Heart left ventricle (tissue), 16 donors: ENCODE measurements at regions not wholly inside any gene's neighbourhood (a gene's known extent, or its start where the extent isn't known, plus 50 kb on each side); places are given as distances from the start of the nearest gene placed in this dataset.

Experiments used
- ATAC-seq, 4 donors: fragments of 200-7000 bp; cut with Tn5 transposase; one replicate each; pipeline ENCODE4 v1.9.1; 2020 to 2022; ENCODE audit warnings: moderate library complexity in 4 of 4, mild to moderate bottlenecking in 3 of 4, moderate number of reproducible peaks in 1 of 4
- DNase-seq, 5 donors: peaks; one replicate each; pipeline ENCODE4 v3.0.0-alpha.2; 2020
- H3K27ac ChIP-seq, 12 donors: fragments of 200-600 bp; sonication (generic) in 4 of 12; one replicate each; pipeline versions ENCODE4 v1.5.0 to v1.8.0; 2016 to 2022; ENCODE audit warnings: mild to moderate bottlenecking in 2 of 12
- H3K27me3 ChIP-seq, 9 donors: fragments of 200-600 bp; sonication (generic) in 2 of 9; one replicate each; pipeline versions ENCODE4 v1.5.1 to v1.8.0; 2016 to 2022; ENCODE audit warnings: mild to moderate bottlenecking in 3 of 9
- H3K36me3 ChIP-seq, 9 donors: fragments of 200-600 bp; sonication (generic) in 2 of 9; one replicate each; pipeline versions ENCODE4 v1.5.0 to v1.8.0; 2018 to 2022; ENCODE audit warnings: mild to moderate bottlenecking in 2 of 9
- H3K4me1 ChIP-seq, 12 donors: fragments of 200-600 bp; sonication (generic) in 4 of 12; one replicate each; pipeline versions ENCODE4 v1.5.0 to v1.8.0; 2016 to 2022; ENCODE audit warnings: mild to moderate bottlenecking in 3 of 12
- H3K4me3 ChIP-seq, 12 donors: fragments of 200-600 bp; sonication (generic) in 4 of 12; one replicate each; pipeline versions ENCODE4 v1.5.0 to v1.8.0; 2017 to 2022; ENCODE audit warnings: mild to moderate bottlenecking in 9 of 12, moderate library complexity in 4 of 12
- H3K9me3 ChIP-seq, 12 donors: fragments of 200-600 bp; sonication (generic) in 4 of 12; one replicate each; pipeline versions ENCODE4 v1.5.0 to v1.8.0; 2016 to 2022; ENCODE audit warnings: mild to moderate bottlenecking in 1 of 12
- CTCF ChIP-seq, 12 donors: fragments of 200-600 bp; sonication (generic) in 4 of 12; IDR thresholded peaks; one replicate each; pipeline versions ENCODE4 v1.5.0 to v1.8.0; 2018 to 2022; ENCODE audit warnings: antibody characterized with exemption in 12 of 12, mild to moderate bottlenecking in 5 of 12
- POLR2A ChIP-seq, 2 donors: fragments of 450-650 bp; IDR thresholded peaks; one replicate each; pipeline ENCODE4 v1.6.1; 2017; ENCODE audit warnings: antibody characterized with exemption in 2 of 2, mild to moderate bottlenecking in 2 of 2, moderate library complexity in 2 of 2
- WGBS, 4 donors: extraction: QIAGEN DNeasy Blood & Tissue Kit in 2 of 4; methylation state at CpG; one replicate each; pipeline versions ENCODE4 v1.1.5 to v1.1.7; 2013 to 2018; 5-methylcytosine and 5-hydroxymethylcytosine counted together
- intact Hi-C, 10 donors: fragments of 100-400 bp; cut with DNase I; formaldehyde crosslinking; loops; one replicate each; pipeline versions ENCODE4 v1.11.1 to v1.14.2; 2022
- donor health status: ischemic (EF 13 %, LVEDD 7.1; RV severe dilation, severe dysfunction).
- donor health status: healthy with polysubstance abuse.
- donor health status: DM: no; HTN: yes; CAD: no.
- donor health status: DM: no; HTN: no; CAD: no.
- donor health status: ischemic (EF 25% LVEDD 6.9; RV normal size, moderate dysfunction).
- donor health status: ischemic (EF 25% LVEDD 5.7; RV mildly dilated, moderate dysfunction).
- donor health status: healthy.
- donor health status: DM: yes; HTN: yes; CAD: no.
- donor health status: ischemic (EF 35%, LVEDD 5.7; RV mildly dilated, moderate dysfunction).
- donor health status: nonischemic (EF 11% LVEDD 7.7; RV severe dilation, severe dysfunction).
- donor health status: DM: yes; HTN: yes; CAD: no.
- donor health status: PGD.
- donor health status: ischemic (EF 29% LVEDD 5.4; RV normal size, mild dysfunction).
- donor health status: nonischemic (EF 23%, LVEDD 6.1; RV moderate dilation, normal function).

GRCh38 chr3:194979173-194979572 lies 291.8 kb downstream of the XXYLT1 start:
- H3K4me1 ChIP-seq = peaks cover 0 to 14% (median under 1%) of the 10 kb centered on the region in 12 donors
- DNase-seq = no peak
- H3K27ac ChIP-seq = no peak overlapping the region
- whole genome bisulfite sequencing, 4 donors = 77 to 95% (median 88%) methylated on average over 6 of the region's 6 CpGs
- H3K9me3 ChIP-seq = peaks cover 0 to 11% (median 0%) of the 10 kb centered on the region in 12 donors
- ATAC-seq = no peak
- no peak for TF ChIP-seq CTCF (IDR thresholded peaks at IDR 0.05)
- H3K27me3 ChIP-seq = no peaks in the 10 kb centered on the region
- no peak overlapping the region for H3K4me3 ChIP-seq
- H3K36me3 ChIP-seq = no peaks in the 10 kb centered on the region
- intact Hi-C loops = no loop called here

- Histone ChIP-seq H3K4me3 (no peak overlapping the region), H3K27ac (no peak overlapping the region), H3K4me1 (peaks cover 0 to 15% (median 13%) of the 10 kb centered on the region in 12 donors), H3K27me3 (no peaks in the 10 kb centered on the region), H3K9me3 (peaks cover 0 to 11% (median 0%) of the 10 kb centered on the region in 12 donors), H3K36me3 (no peaks in the 10 kb centered on the region)
- ATAC-seq (no peak), DNase-seq (no peak)
- TF ChIP-seq CTCF (IDR thresholded peaks at IDR 0.05) (no peak), POLR2A (IDR thresholded peaks at IDR 0.05) (no peak)
- intact Hi-C loops = loop anchor here in 4 of 10 donors (10.0 kb wide), 1 partner anchor 298 kb away; the partner anchor contains the start of gene FAM43A (in 4 of the 4)
- 96 to 100% (median 98%) methylated on average over 3 of the region's 3 CpGs for WGBS, 4 donors
Observed at GRCh38 chr3:194982472-194982871, 288.5 kb downstream of the XXYLT1 start.

- Histone ChIP-seq H3K4me3 (no peak overlapping the region), H3K9me3 (peaks cover 0 to 11% (median 0%) of the 10 kb centered on the region in 12 donors), H3K27me3 (no peaks in the 10 kb centered on the region), H3K27ac (no peak overlapping the region), H3K36me3 (no peaks in the 10 kb centered on the region), H3K4me1 (peaks cover 0 to 15% (median 13%) of the 10 kb centered on the region in 12 donors)
- ATAC-seq = no peak
- no peak for DNase-seq
- 82 to 95% (median 92%) methylated on average over 2 of the region's 2 CpGs for WGBS, 4 donors
- TF ChIP-seq CTCF (IDR thresholded peaks at IDR 0.05) = no peak
- no peak for TF ChIP-seq POLR2A (IDR thresholded peaks at IDR 0.05)
- intact Hi-C loops = loop anchor here in 4 of 10 donors (10.0 kb wide), 1 partner anchor 298 kb away; the partner anchor contains the start of gene FAM43A (in 4 of the 4)
Observed at GRCh38 chr3:194983121-194983520, 287.8 kb downstream of the XXYLT1 start.

GRCh38 chr3:194983620-194984019 lies 287.3 kb downstream of the XXYLT1 start:
- Histone ChIP-seq H3K9me3 (peaks cover 0 to 11% (median 0%) of the 10 kb centered on the region in 12 donors), H3K27me3 (no peaks in the 10 kb centered on the region), H3K27ac (no peak overlapping the region), H3K36me3 (no peaks in the 10 kb centered on the region), H3K4me1 (peaks cover 0 to 15% (median 13%) of the 10 kb centered on the region in 12 donors), H3K4me3 (no peak overlapping the region)
- WGBS, 4 donors = 84 to 99% (median 93%) methylated on average over 2 of the region's 2 CpGs
- TF ChIP-seq CTCF (IDR thresholded peaks at IDR 0.05) (no peak), POLR2A (IDR thresholded peaks at IDR 0.05) (no peak)
- no peak for DNase-seq
- no peak for ATAC-seq
- intact Hi-C loops = loop anchor here in 4 of 10 donors (10.0 kb wide), 1 partner anchor 299 kb away; the partner anchor contains the start of gene FAM43A (in 4 of the 4)
